Caco-2 (cell line): ENCODE measurements at regions not wholly inside any gene's neighbourhood (a gene's known extent, or its start where the extent isn't known, plus 50 kb on each side); places are given as distances from the start of the nearest gene placed in this dataset.

Experiments used
- BruUV-seq: library from RNA; stranded (reverse); fragments of 400-500 nt; replicated peaks from 2 replicates; lab custom pipeline; 2021; lab: Mats Ljungman, UMichigan
- CTCF ChIA-PET: fragments of 300-600 bp; sonication (Branson Sonifier 250); formaldehyde crosslinking; loops from one replicate; lab custom pipeline; 2022; ENCODE audit warnings: antibody characterized with exemption; lab: Charles Lee
- POLR2A ChIA-PET: fragments of 300-600 bp; sonication (Branson Sonifier 250); formaldehyde crosslinking; loops from one replicate; lab custom pipeline; 2022; ENCODE audit warnings: antibody characterized with exemption; lab: Charles Lee
- DNase-seq, 2 experiments: peaks; one replicate each; pipeline versions ENCODE4 v3.0.0 to v3.0.0-alpha.2; 2020 to 2022
- H3K27me3 ChIP-seq: replicated peaks from 2 replicates; pipeline ENCODE4 v1.6.0; 2011; ENCODE audit warnings: low read length; ENCODE audit not compliant: control insufficient read depth, insufficient read depth
- H3K36me3 ChIP-seq: 2 replicates; pipeline ENCODE4 v1.5.1; 2011; ENCODE audit warnings: low read length; ENCODE audit not compliant: control insufficient read depth, insufficient read depth
- H3K4me1 ChIP-seq: fragments of 250-450 bp; sonication (Bioruptor Pico); 2 replicates; pipeline ENCODE4 v1.5.1; 2020; ENCODE audit warnings: mild to moderate bottlenecking
- H3K4me3 ChIP-seq: 2 replicates; pipeline ENCODE4 v1.5.1; 2011; ENCODE audit warnings: low read depth, mild to moderate bottlenecking, control low read depth, low read length
- H3K9me3 ChIP-seq: fragments of 250-450 bp; sonication (Bioruptor Pico); 2 replicates; pipeline ENCODE4 v1.5.1; 2020; ENCODE audit warnings: mild to moderate bottlenecking, moderate library complexity
- H3K27ac Mint-ChIP-seq: one replicate; pipeline ENCODE4 v1.8.0; 2022; ENCODE audit warnings: mixed read lengths; ENCODE audit not compliant: unreplicated experiment
- H3K27me3 Mint-ChIP-seq: one replicate; pipeline ENCODE4 v1.8.0; 2022; ENCODE audit warnings: mixed read lengths; ENCODE audit not compliant: insufficient read depth, unreplicated experiment
- H3K36me3 Mint-ChIP-seq: one replicate; pipeline ENCODE4 v1.8.0; 2022; ENCODE audit warnings: mild to moderate bottlenecking, mixed read lengths; ENCODE audit not compliant: insufficient read depth, unreplicated experiment
- H3K4me1 Mint-ChIP-seq: one replicate; pipeline ENCODE4 v1.8.0; 2022; ENCODE audit warnings: low read depth, mixed read lengths; ENCODE audit not compliant: unreplicated experiment
- H3K4me3 Mint-ChIP-seq: one replicate; pipeline ENCODE4 v1.8.0; 2022; ENCODE audit warnings: mild to moderate bottlenecking, moderate library complexity, mixed read lengths; ENCODE audit not compliant: unreplicated experiment
- H3K9me3 Mint-ChIP-seq: one replicate; pipeline ENCODE4 v1.8.0; 2022; ENCODE audit warnings: mixed read lengths; ENCODE audit not compliant: unreplicated experiment
- intact Hi-C: fragments of 100-400 bp; cut with micrococcal nuclease; formaldehyde crosslinking; loops from one replicate; pipeline ENCODE4 v1.10.0; 2022; ENCODE audit not compliant: unreplicated experiment
- TF ChIP-seq, protein P1 (sequence below), 2 experiments: fragments of 200-600 bp in 1 of 2; IDR thresholded peaks; 1 replicate in 1 of 2; 2 replicates in 1 of 2; pipeline versions ENCODE4 v1.5.1 to v1.8.0; 2011 to 2022; ENCODE audit warnings: antibody characterized with exemption in 1 of 2, control low read depth in 1 of 2, inconsistent platforms in 1 of 2, low read depth in 1 of 2, low read length in 1 of 2, mild to moderate bottlenecking in 1 of 2, moderate library complexity in 1 of 2; ENCODE audit not compliant: insufficient read depth in 1 of 2, severe bottlenecking in 1 of 2, unreplicated experiment in 1 of 2

- no peaks in the 10 kb centered on the region for H3K36me3 ChIP-seq
- no peaks in the 10 kb centered on the region; the same call in 1 of the 2 replicates for H3K27me3 ChIP-seq
- no peak for DNase-seq
- POLR2A ChIA-PET: no interaction called here
- Mint-ChIP-seq H3K4me1 (no peaks in the 10 kb centered on the region), H3K36me3 (no peaks in the 10 kb centered on the region), H3K27me3 (no peaks in the 10 kb centered on the region), H3K4me3 (no peak overlapping the region), H3K27ac (no peak overlapping the region), H3K9me3 (no peaks in the 10 kb centered on the region)
- H3K4me3 ChIP-seq: no peak overlapping the region
- intact Hi-C loops: loop anchor here (5.0 kb wide), 1 partner anchor 38 kb away; no protein-coding TSS in a partner anchor
- no TSS peak for BruUV-seq
- H3K4me1 ChIP-seq: no peaks in the 10 kb centered on the region
- TF ChIP-seq, protein P1, sequence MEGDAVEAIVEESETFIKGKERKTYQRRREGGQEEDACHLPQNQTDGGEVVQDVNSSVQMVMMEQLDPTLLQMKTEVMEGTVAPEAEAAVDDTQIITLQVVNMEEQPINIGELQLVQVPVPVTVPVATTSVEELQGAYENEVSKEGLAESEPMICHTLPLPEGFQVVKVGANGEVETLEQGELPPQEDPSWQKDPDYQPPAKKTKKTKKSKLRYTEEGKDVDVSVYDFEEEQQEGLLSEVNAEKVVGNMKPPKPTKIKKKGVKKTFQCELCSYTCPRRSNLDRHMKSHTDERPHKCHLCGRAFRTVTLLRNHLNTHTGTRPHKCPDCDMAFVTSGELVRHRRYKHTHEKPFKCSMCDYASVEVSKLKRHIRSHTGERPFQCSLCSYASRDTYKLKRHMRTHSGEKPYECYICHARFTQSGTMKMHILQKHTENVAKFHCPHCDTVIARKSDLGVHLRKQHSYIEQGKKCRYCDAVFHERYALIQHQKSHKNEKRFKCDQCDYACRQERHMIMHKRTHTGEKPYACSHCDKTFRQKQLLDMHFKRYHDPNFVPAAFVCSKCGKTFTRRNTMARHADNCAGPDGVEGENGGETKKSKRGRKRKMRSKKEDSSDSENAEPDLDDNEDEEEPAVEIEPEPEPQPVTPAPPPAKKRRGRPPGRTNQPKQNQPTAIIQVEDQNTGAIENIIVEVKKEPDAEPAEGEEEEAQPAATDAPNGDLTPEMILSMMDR (IDR thresholded peaks at IDR 0.05; ENCODE audit: insufficient read depth in 1 of 2, low read depth in 1 of 2, low read length in 1 of 2, severe bottlenecking in 1 of 2, unreplicated experiment in 1 of 2): no peak
- no peaks in the 10 kb centered on the region for H3K9me3 ChIP-seq
- CTCF ChIA-PET: no interaction called here
Observed at GRCh38 chr7:115869801-115870200, 160.8 kb downstream of the TFEC start.

GRCh38 chr7:115869190-115869589 is 161.4 kb downstream of the TFEC start:
- CTCF ChIA-PET: interaction anchor here (0.6 kb wide), 1 partner anchor 28 kb away, joined by 7 read pairs; no protein-coding TSS in a partner anchor

GRCh38 chr7:115868369-115868768 is 162.2 kb downstream of the TFEC start:
- H3K4me3 ChIP-seq: no peak overlapping the region
- Mint-ChIP-seq H3K4me3 (no peak overlapping the region), H3K36me3 (no peaks in the 10 kb centered on the region), H3K27ac (no peak overlapping the region), H3K9me3 (no peaks in the 10 kb centered on the region), H3K27me3 (no peaks in the 10 kb centered on the region), H3K4me1 (no peaks in the 10 kb centered on the region)
- H3K4me1 ChIP-seq: no peaks in the 10 kb centered on the region
- no peaks in the 10 kb centered on the region for H3K36me3 ChIP-seq
- DNase-seq: no peak
- no peaks in the 10 kb centered on the region for H3K27me3 ChIP-seq
- intact Hi-C loops: loop anchor here (5.0 kb wide), 1 partner anchor 39 kb away; no protein-coding TSS in a partner anchor
- ChIA-PET POLR2A (no interaction called here), CTCF (no interaction called here)
- H3K9me3 ChIP-seq: no peaks in the 10 kb centered on the region
- TF ChIP-seq, protein P1 (IDR thresholded peaks at IDR 0.05; ENCODE audit: insufficient read depth in 1 of 2, low read depth in 1 of 2, low read length in 1 of 2, severe bottlenecking in 1 of 2, unreplicated experiment in 1 of 2): no peak
- BruUV-seq: no TSS peak

More at GRCh38 chr7:115869190-115869589, 161.4 kb downstream of the TFEC start:
- Histone ChIP-seq H3K9me3 (no peaks in the 10 kb centered on the region), H3K36me3 (no peaks in the 10 kb centered on the region), H3K4me3 (no peak overlapping the region), H3K27me3 (no peaks in the 10 kb centered on the region; the same call in 1 of the 2 replicates), H3K4me1 (no peaks in the 10 kb centered on the region)
- no peak overlapping the region for H3K4me3 Mint-ChIP-seq
- TF ChIP-seq, protein P1 (IDR thresholded peaks at IDR 0.05; ENCODE audit: insufficient read depth in 1 of 2, low read depth in 1 of 2, low read length in 1 of 2, severe bottlenecking in 1 of 2, unreplicated experiment in 1 of 2): no peak
- intact Hi-C loops: loop anchor here (5.0 kb wide), 1 partner anchor 38 kb away; no protein-coding TSS in a partner anchor
- no peaks in the 10 kb centered on the region for H3K36me3 Mint-ChIP-seq
- no TSS peak for BruUV-seq
- H3K4me1 Mint-ChIP-seq: no peaks in the 10 kb centered on the region
- H3K9me3 Mint-ChIP-seq: no peaks in the 10 kb centered on the region
- H3K27me3 Mint-ChIP-seq: no peaks in the 10 kb centered on the region
- no peak overlapping the region for H3K27ac Mint-ChIP-seq
- POLR2A ChIA-PET: no interaction called here
- no peak for DNase-seq
